SK-N-SH (cell line): ENCODE measurements at regions not wholly inside any gene's neighbourhood (a gene's known extent, or its start where the extent isn't known, plus 50 kb on each side); places are given as distances from the start of the nearest gene placed in this dataset.

Source experiments
- CTCF ChIA-PET: fragments of 300-600, 350-600 bp; formaldehyde crosslinking; extraction: SDS; loops from one replicate; lab custom pipeline; 2021; lab: Yijun Ruan, JAX
- POLR2A ChIA-PET: fragments of 350-600 bp; sonication (Branson Sonifier 250); formaldehyde crosslinking; extraction: SDS; loops from one replicate; lab custom pipeline; 2020; ENCODE audit warnings: antibody characterized with exemption, inconsistent platforms; lab: Yijun Ruan, JAX
- DNase-seq: peaks from one replicate; pipeline ENCODE4 v3.0.0; 2012
- H2AFZ ChIP-seq: fragments of 200-600 bp; sonication (generic); 2 replicates; pipeline ENCODE4 v1.8.1; 2016; ENCODE audit warnings: antibody characterized with exemption, mild to moderate bottlenecking, low read depth
- H3F3A ChIP-seq: fragments of 200-600 bp; sonication (generic); replicated peaks from 2 replicates; pipeline ENCODE3; 2016; ENCODE audit warnings: antibody characterized with exemption, mild to moderate bottlenecking; ENCODE audit not compliant: insufficient read depth
- H3K27ac ChIP-seq, 2 experiments: fragments of 200-500 bp in 1 of 2; fragments of 200-600 bp in 1 of 2; sonication (Bioruptor generic) in 1 of 2; sonication (generic), shearing (Covaris generic) in 1 of 2; 2 replicates each; pipeline versions ENCODE4 v1.5.1 to v1.6.1; 2014 to 2016; ENCODE audit warnings: low read depth in 2 of 2, inconsistent platforms in 1 of 2, low read length in 1 of 2, mild to moderate bottlenecking in 1 of 2, mixed read lengths in 1 of 2
- H3K27me3 ChIP-seq: fragments of 200-600 bp; sonication (generic), shearing (Covaris generic); 2 replicates; pipeline ENCODE4 v1.6.1; 2016; ENCODE audit warnings: mixed run types; ENCODE audit not compliant: insufficient read depth
- H3K36me3 ChIP-seq, 2 experiments: fragments of 200-500 bp in 1 of 2; fragments of 200-600 bp in 1 of 2; sonication (Bioruptor generic) in 1 of 2; sonication (generic) in 1 of 2; replicated peaks in 1 of 2; 2 replicates each; pipeline versions ENCODE3 to v1.5.1; 2014 to 2016; ENCODE audit warnings: low read length in 1 of 2, mild to moderate bottlenecking in 1 of 2; ENCODE audit not compliant: insufficient read depth in 2 of 2, control insufficient read depth in 1 of 2
- H3K4me1 ChIP-seq, 2 experiments: fragments of 200-500 bp in 1 of 2; fragments of 200-600 bp in 1 of 2; sonication (Bioruptor generic) in 1 of 2; sonication (generic), shearing (Covaris generic) in 1 of 2; 2 replicates each; pipeline versions ENCODE4 v1.5.1 to v1.6.1; 2014 to 2016; ENCODE audit warnings: low read depth in 1 of 2, low read length in 1 of 2, mixed run types in 1 of 2; ENCODE audit not compliant: insufficient read depth in 2 of 2, control insufficient read depth in 1 of 2
- H3K4me2 ChIP-seq: fragments of 200-600 bp; sonication (generic), shearing (Covaris generic); 2 replicates; pipeline ENCODE4 v1.6.1; 2017; ENCODE audit warnings: mixed run types
- H3K4me3 ChIP-seq, 2 experiments: fragments of 200-500 bp in 1 of 2; fragments of 200-600 bp in 1 of 2; sonication (Bioruptor generic) in 1 of 2; sonication (generic), shearing (Covaris generic) in 1 of 2; 2 replicates each; pipeline versions ENCODE4 v1.5.1 to v1.8.1; 2014 to 2016; ENCODE audit warnings: low read depth in 2 of 2, inconsistent platforms in 1 of 2, low read length in 1 of 2, mild to moderate bottlenecking in 1 of 2, mixed read lengths in 1 of 2, moderate library complexity in 1 of 2
- H3K79me2 ChIP-seq: fragments of 200-600 bp; sonication (generic); 2 replicates; pipeline ENCODE4 v1.8.1; 2017; ENCODE audit warnings: mild to moderate bottlenecking; ENCODE audit not compliant: insufficient read depth
- H3K9ac ChIP-seq: fragments of 200-600 bp; sonication (generic); 2 replicates; pipeline ENCODE4 v1.6.1; 2017; ENCODE audit warnings: mixed run types
- H3K9me2 ChIP-seq: fragments of 200-600 bp; sonication (generic); 2 replicates; pipeline ENCODE4 v1.6.1; 2017; ENCODE audit warnings: mixed run types
- H3K9me3 ChIP-seq: fragments of 200-600 bp; sonication (generic); 2 replicates; pipeline ENCODE4 v1.6.1; 2017; ENCODE audit warnings: mixed run types, mild to moderate bottlenecking, moderate library complexity
- H4K20me1 ChIP-seq: fragments of 200-600 bp; sonication (generic); 2 replicates; pipeline ENCODE4 v1.6.1; 2017; ENCODE audit warnings: mild to moderate bottlenecking, mixed run types; ENCODE audit not compliant: insufficient read depth
- ELF1 ChIP-seq: IDR thresholded peaks from 2 replicates; pipeline ENCODE4 v1.4.0; 2012
- FOXJ3 ChIP-seq: sonication (generic); formaldehyde crosslinking; IDR thresholded peaks from 2 replicates; pipeline ENCODE4 v1.5.1; 2020; ENCODE audit warnings: mild to moderate bottlenecking, missing genetic modification reagents
- GABPA ChIP-seq: IDR thresholded peaks from 2 replicates; pipeline ENCODE4 v1.4.0; 2012; ENCODE audit warnings: low read depth, mild to moderate bottlenecking
- GATA2 ChIP-seq: sonication (generic); formaldehyde crosslinking; IDR thresholded peaks from 2 replicates; pipeline ENCODE4 v1.5.0; 2020; ENCODE audit warnings: mild to moderate bottlenecking, missing genetic modification reagents
- JUND ChIP-seq: IDR thresholded peaks from 2 replicates; pipeline ENCODE4 v1.4.0; 2012
- MEF2A ChIP-seq: IDR thresholded peaks from 2 replicates; pipeline ENCODE4 v1.4.0; 2012; ENCODE audit warnings: low read depth, borderline replicate concordance
- MXI1 ChIP-seq: IDR thresholded peaks from 2 replicates; pipeline ENCODE4 v1.6.1; 2012; ENCODE audit warnings: mild to moderate bottlenecking, low read depth, low read length, improper control_type of control experiment
- NFIC ChIP-seq: IDR thresholded peaks from 2 replicates; pipeline ENCODE4 v1.4.0; 2012; ENCODE audit warnings: borderline replicate concordance
- POLR2AphosphoS5 ChIP-seq: IDR thresholded peaks from 2 replicates; pipeline ENCODE4 v1.6.1; 2012; ENCODE audit warnings: low read depth, low read length
- RFX5 ChIP-seq: IDR thresholded peaks from 2 replicates; pipeline ENCODE4 v1.6.1; 2012; ENCODE audit warnings: mild to moderate bottlenecking, improper control_type of control experiment, low read length
- SIN3A ChIP-seq: IDR thresholded peaks from 2 replicates; pipeline ENCODE4 v1.6.1; 2012; ENCODE audit warnings: low read depth, mild to moderate bottlenecking, low read length, moderate library complexity, borderline replicate concordance
- SMC3 ChIP-seq: IDR thresholded peaks from 2 replicates; pipeline ENCODE4 v1.6.1; 2012; ENCODE audit warnings: low read depth, low read length, improper control_type of control experiment
- YY1 ChIP-seq: IDR thresholded peaks from 2 replicates; pipeline ENCODE4 v1.4.0; 2012; ENCODE audit warnings: low read depth, mild to moderate bottlenecking
- WGBS: methylation state at CpG from one replicate; pipeline ENCODE4 v1.1.6; 2017; ENCODE audit warnings: low lambda C conversion rate; 5-methylcytosine and 5-hydroxymethylcytosine counted together
- TF ChIP-seq, protein P1 (sequence below): IDR thresholded peaks from 2 replicates; pipeline ENCODE4 v1.6.1; 2012; ENCODE audit warnings: mild to moderate bottlenecking, low read depth, low read length, moderate library complexity
- TF ChIP-seq, protein P2 (sequence below): fragments of 150-350 bp; IDR thresholded peaks from 2 replicates; pipeline ENCODE4 v1.6.1; 2017; ENCODE audit warnings: antibody characterized with exemption, low read length, low read depth, borderline replicate concordance
- TF ChIP-seq, protein P3 (sequence below): IDR thresholded peaks from 2 replicates; pipeline ENCODE4 v1.4.0; 2012; ENCODE audit warnings: low read depth, borderline replicate concordance
- TF ChIP-seq, protein P4 (sequence below): fragments of 150-350 bp; IDR thresholded peaks from 2 replicates; pipeline ENCODE4 v1.6.1; 2016; ENCODE audit warnings: mild to moderate bottlenecking, low read depth, low read length
- TF ChIP-seq, protein P5 (sequence below): IDR thresholded peaks from 2 replicates; pipeline ENCODE4 v1.4.0; 2012; ENCODE audit warnings: low read depth, borderline replicate concordance

DNA sequence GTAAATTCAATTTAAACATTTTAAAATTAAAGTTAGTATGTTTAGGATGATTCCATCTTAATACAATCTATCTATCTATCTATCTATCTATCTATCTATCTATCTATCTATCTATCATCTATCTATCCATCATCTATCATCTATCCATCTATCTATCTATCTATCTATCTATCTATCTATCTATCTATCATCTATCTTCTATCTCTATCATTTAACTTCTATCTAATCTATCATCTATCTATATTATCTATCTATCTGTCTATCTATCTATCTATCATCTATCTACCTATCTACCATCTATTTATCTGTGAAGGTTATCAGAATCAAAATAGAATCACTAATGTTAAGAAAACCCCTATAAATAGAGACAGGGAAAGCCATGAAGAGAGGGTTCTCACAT lies 78.3 kb downstream of the RAMP3 start:
- H3K9ac ChIP-seq = no peak overlapping the region
- H2AFZ ChIP-seq = no peak overlapping the region
- H3K4me1 ChIP-seq = peaks cover 7 to 8% of the 10 kb centered on the region in 2 experiments; a peak in 1 of 4 replicates
- no peaks in the 10 kb centered on the region for H3K9me2 ChIP-seq
- H3K27me3 ChIP-seq = peaks cover 16% of the 10 kb centered on the region
- POLR2A ChIA-PET = no interaction called here
- no peaks in the 10 kb centered on the region for H3K79me2 ChIP-seq
- no peak overlapping the region for H3K4me3 ChIP-seq
- H3K4me2 ChIP-seq = no peak overlapping the region
- no peaks in the 10 kb centered on the region for H3K9me3 ChIP-seq
- no peaks in the 10 kb centered on the region for H4K20me1 ChIP-seq
- CTCF ChIA-PET = interaction anchor here (0.6 to 1.3 kb wide), 2 partner anchors 19 to 23 kb away, joined by 3 to 4 read pairs; no protein-coding TSS in a partner anchor
- no peaks in the 10 kb centered on the region for H3K36me3 ChIP-seq
- H3K27ac ChIP-seq = no peak overlapping the region
- no peak for TF ChIP-seq FOXJ3
- TF ChIP-seq MXI1 = no peak
- TF ChIP-seq MEF2A = no peak
- TF ChIP-seq NFIC = no peak
- no peak for TF ChIP-seq SIN3A
- TF ChIP-seq, protein P1, sequence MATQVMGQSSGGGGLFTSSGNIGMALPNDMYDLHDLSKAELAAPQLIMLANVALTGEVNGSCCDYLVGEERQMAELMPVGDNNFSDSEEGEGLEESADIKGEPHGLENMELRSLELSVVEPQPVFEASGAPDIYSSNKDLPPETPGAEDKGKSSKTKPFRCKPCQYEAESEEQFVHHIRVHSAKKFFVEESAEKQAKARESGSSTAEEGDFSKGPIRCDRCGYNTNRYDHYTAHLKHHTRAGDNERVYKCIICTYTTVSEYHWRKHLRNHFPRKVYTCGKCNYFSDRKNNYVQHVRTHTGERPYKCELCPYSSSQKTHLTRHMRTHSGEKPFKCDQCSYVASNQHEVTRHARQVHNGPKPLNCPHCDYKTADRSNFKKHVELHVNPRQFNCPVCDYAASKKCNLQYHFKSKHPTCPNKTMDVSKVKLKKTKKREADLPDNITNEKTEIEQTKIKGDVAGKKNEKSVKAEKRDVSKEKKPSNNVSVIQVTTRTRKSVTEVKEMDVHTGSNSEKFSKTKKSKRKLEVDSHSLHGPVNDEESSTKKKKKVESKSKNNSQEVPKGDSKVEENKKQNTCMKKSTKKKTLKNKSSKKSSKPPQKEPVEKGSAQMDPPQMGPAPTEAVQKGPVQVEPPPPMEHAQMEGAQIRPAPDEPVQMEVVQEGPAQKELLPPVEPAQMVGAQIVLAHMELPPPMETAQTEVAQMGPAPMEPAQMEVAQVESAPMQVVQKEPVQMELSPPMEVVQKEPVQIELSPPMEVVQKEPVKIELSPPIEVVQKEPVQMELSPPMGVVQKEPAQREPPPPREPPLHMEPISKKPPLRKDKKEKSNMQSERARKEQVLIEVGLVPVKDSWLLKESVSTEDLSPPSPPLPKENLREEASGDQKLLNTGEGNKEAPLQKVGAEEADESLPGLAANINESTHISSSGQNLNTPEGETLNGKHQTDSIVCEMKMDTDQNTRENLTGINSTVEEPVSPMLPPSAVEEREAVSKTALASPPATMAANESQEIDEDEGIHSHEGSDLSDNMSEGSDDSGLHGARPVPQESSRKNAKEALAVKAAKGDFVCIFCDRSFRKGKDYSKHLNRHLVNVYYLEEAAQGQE = no peak
- no peak for TF ChIP-seq YY1
- TF ChIP-seq, protein P2, sequence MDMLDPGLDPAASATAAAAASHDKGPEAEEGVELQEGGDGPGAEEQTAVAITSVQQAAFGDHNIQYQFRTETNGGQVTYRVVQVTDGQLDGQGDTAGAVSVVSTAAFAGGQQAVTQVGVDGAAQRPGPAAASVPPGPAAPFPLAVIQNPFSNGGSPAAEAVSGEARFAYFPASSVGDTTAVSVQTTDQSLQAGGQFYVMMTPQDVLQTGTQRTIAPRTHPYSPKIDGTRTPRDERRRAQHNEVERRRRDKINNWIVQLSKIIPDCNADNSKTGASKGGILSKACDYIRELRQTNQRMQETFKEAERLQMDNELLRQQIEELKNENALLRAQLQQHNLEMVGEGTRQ = no peak
- peaks cover 11% of the 10 kb centered on the region for H3F3A ChIP-seq
- DNase-seq = no peak

DNA sequence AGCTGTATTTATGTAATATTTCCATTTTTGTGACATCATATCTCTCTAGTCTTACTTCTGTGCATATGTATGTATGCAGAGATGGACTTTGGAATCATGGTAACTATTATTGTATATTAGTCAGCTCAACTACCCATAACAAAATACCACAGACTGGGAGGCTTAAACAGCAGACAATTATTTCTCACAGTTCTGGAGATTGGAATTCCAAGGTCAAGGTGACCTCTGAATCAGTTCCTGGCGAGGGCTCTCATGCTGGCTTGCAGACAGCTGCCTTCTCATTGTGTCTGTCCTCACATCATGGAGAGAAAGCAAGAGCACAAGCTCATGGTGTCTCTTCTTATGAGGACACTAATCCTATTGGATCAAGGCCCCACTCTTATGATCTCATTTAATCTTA lies 79.1 kb downstream of the RAMP3 start:
- ChIA-PET CTCF (interaction anchor here (0.6 to 1.3 kb wide), 3 partner anchors 20 to 322 kb away, joined by 3 to 4 read pairs (median 3); no protein-coding TSS in a partner anchor), POLR2A (no interaction called here)
- no peak for DNase-seq
- Histone ChIP-seq H3K4me3 (no peak overlapping the region), H3K4me2 (no peak overlapping the region), H4K20me1 (no peaks in the 10 kb centered on the region), H2AFZ (no peak overlapping the region), H3K79me2 (no peaks in the 10 kb centered on the region), H3K27me3 (peaks cover 13% of the 10 kb centered on the region; the same call in 1 of the 2 replicates), H3K9me2 (no peaks in the 10 kb centered on the region), H3K9ac (no peak overlapping the region), H3F3A (peaks cover 11% of the 10 kb centered on the region), H3K9me3 (no peaks in the 10 kb centered on the region), H3K4me1 (peaks cover 7 to 8% of the 10 kb centered on the region in 2 experiments; a peak in 1 of 4 replicates), H3K27ac (no peak overlapping the region), H3K36me3 (no peaks in the 10 kb centered on the region)
- TF ChIP-seq NFIC (no peak), MEF2A (no peak), GABPA (no peak), SIN3A (no peak), GATA2 (CRISPR knock-in tag) (no peak), RFX5 (no peak), ELF1 (no peak), POLR2AphosphoS5 (no peak), SMC3 (no peak), JUND (no peak)
- TF ChIP-seq, protein P3, sequence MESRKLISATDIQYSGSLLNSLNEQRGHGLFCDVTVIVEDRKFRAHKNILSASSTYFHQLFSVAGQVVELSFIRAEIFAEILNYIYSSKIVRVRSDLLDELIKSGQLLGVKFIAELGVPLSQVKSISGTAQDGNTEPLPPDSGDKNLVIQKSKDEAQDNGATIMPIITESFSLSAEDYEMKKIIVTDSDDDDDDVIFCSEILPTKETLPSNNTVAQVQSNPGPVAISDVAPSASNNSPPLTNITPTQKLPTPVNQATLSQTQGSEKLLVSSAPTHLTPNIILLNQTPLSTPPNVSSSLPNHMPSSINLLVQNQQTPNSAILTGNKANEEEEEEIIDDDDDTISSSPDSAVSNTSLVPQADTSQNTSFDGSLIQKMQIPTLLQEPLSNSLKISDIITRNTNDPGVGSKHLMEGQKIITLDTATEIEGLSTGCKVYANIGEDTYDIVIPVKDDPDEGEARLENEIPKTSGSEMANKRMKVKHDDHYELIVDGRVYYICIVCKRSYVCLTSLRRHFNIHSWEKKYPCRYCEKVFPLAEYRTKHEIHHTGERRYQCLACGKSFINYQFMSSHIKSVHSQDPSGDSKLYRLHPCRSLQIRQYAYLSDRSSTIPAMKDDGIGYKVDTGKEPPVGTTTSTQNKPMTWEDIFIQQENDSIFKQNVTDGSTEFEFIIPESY = no peak
- TF ChIP-seq, protein P4, sequence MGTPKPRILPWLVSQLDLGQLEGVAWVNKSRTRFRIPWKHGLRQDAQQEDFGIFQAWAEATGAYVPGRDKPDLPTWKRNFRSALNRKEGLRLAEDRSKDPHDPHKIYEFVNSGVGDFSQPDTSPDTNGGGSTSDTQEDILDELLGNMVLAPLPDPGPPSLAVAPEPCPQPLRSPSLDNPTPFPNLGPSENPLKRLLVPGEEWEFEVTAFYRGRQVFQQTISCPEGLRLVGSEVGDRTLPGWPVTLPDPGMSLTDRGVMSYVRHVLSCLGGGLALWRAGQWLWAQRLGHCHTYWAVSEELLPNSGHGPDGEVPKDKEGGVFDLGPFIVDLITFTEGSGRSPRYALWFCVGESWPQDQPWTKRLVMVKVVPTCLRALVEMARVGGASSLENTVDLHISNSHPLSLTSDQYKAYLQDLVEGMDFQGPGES = no peak
- TF ChIP-seq, protein P5, sequence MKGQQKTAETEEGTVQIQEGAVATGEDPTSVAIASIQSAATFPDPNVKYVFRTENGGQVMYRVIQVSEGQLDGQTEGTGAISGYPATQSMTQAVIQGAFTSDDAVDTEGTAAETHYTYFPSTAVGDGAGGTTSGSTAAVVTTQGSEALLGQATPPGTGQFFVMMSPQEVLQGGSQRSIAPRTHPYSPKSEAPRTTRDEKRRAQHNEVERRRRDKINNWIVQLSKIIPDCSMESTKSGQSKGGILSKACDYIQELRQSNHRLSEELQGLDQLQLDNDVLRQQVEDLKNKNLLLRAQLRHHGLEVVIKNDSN = no peak
- 11% methylated on average over 1 of the region's 1 CpG for WGBS
